H1 (cell line): ENCODE measurements at regions not wholly inside any gene's neighbourhood (a gene's known extent, or its start where the extent isn't known, plus 50 kb on each side); places are given as distances from the start of the nearest gene placed in this dataset.

Experiments
- CTCF ChIA-PET: fragments of 300-600 bp; sonication (Branson Sonifier 250); formaldehyde crosslinking; loops from one replicate; lab custom pipeline; 2021; ENCODE audit not compliant: partially characterized antibody; lab: Charles Lee
- POLR2A ChIA-PET: fragments of 300-600 bp; sonication (Branson Sonifier 250); formaldehyde crosslinking; loops from one replicate; lab custom pipeline; 2021; ENCODE audit warnings: inconsistent platforms; ENCODE audit not compliant: partially characterized antibody; lab: Charles Lee
- DNase-seq, 2 experiments: peaks; one replicate each; pipeline versions ENCODE4 v3.0.0 to v3.0.0-alpha.2; 2010 to 2022; ENCODE audit warnings: low spot score in 2 of 2, low read depth in 1 of 2, mixed read lengths in 1 of 2
- FAIRE-seq: peaks from 2 replicates; lab custom pipeline; 2011; peaks lifted over from hg19 to GRCh38; lab: Jason Lieb, UNC
- H2AFZ ChIP-seq: 2 replicates; pipeline ENCODE4 v1.8.1; 2012; ENCODE audit warnings: low read length, inconsistent platforms
- H2AK5ac ChIP-seq: 2 replicates; pipeline ENCODE4 v1.6.1; 2013; ENCODE audit warnings: low read depth, low read length
- H2BK120ac ChIP-seq: replicated peaks from 2 replicates; pipeline ENCODE3; 2013; ENCODE audit warnings: low read depth, low read length, inconsistent platforms
- H2BK12ac ChIP-seq: 2 replicates; pipeline ENCODE4 v1.6.1; 2013; ENCODE audit warnings: low read depth, low read length
- H2BK15ac ChIP-seq: 2 replicates; pipeline ENCODE4 v1.6.1; 2013; ENCODE audit warnings: low read length
- H2BK20ac ChIP-seq: 2 replicates; pipeline ENCODE4 v1.6.1; 2013; ENCODE audit warnings: low read length
- H2BK5ac ChIP-seq: 2 replicates; pipeline ENCODE4 v1.6.1; 2013; ENCODE audit warnings: low read depth, low read length
- H3K14ac ChIP-seq: 2 replicates; pipeline ENCODE4 v1.6.1; 2013; ENCODE audit warnings: inconsistent platforms; ENCODE audit not compliant: insufficient read length
- H3K18ac ChIP-seq: 2 replicates; pipeline ENCODE4 v1.6.1; 2013; ENCODE audit warnings: low read length; ENCODE audit errors: extremely low read depth
- H3K23ac ChIP-seq: 2 replicates; pipeline ENCODE4 v1.6.1; 2013; ENCODE audit warnings: inconsistent platforms; ENCODE audit not compliant: insufficient read length
- H3K23me2 ChIP-seq: 2 replicates; pipeline ENCODE4 v1.6.1; 2013; ENCODE audit warnings: low read depth, low read length
- H3K27ac ChIP-seq: 2 replicates; pipeline ENCODE4 v1.6.1; 2011; ENCODE audit warnings: low read depth, low read length, inconsistent platforms
- H3K27me3 ChIP-seq, 4 experiments: replicated peaks in 1 of 4; 1 replicate in 1 of 4; 2 replicates in 3 of 4; pipeline versions ENCODE4 v1.6.1 to v1.8.1; 2011 to 2013; ENCODE audit warnings: low read length in 3 of 4, mild to moderate bottlenecking in 3 of 4, inconsistent platforms in 2 of 4, mixed read lengths in 2 of 4, moderate library complexity in 1 of 4; ENCODE audit not compliant: control insufficient read depth in 3 of 4, insufficient read depth in 3 of 4; ENCODE audit errors: extremely low read depth in 1 of 4
- H3K36me3 ChIP-seq, 4 experiments: 2 replicates each; pipeline versions ENCODE4 v1.6.1 to v1.8.1; 2011 to 2013; ENCODE audit warnings: mild to moderate bottlenecking in 4 of 4, low read length in 3 of 4, moderate library complexity in 2 of 4, control low read depth in 1 of 4, inconsistent platforms in 1 of 4; ENCODE audit not compliant: insufficient read depth in 4 of 4, control insufficient read depth in 2 of 4
- H3K4ac ChIP-seq: replicated peaks from 2 replicates; pipeline ENCODE3; 2013; ENCODE audit warnings: low read length, low read depth, mixed read lengths, inconsistent platforms; ENCODE audit not compliant: insufficient read length
- H3K4me1 ChIP-seq, 4 experiments: replicated peaks in 1 of 4; 1 replicate in 1 of 4; 2 replicates in 3 of 4; pipeline versions ENCODE4 v1.6.1 to v1.8.1; 2011 to 2013; ENCODE audit warnings: low read length in 3 of 4, inconsistent platforms in 2 of 4, mixed read lengths in 1 of 4; ENCODE audit not compliant: insufficient read depth in 4 of 4, control insufficient read depth in 3 of 4
- H3K4me2 ChIP-seq, 2 experiments: 2 replicates each; pipeline versions ENCODE4 v1.6.1 to v1.8.1; 2011 to 2013; ENCODE audit warnings: low read depth in 2 of 2, low read length in 2 of 2, control low read depth in 1 of 2, inconsistent platforms in 1 of 2, mild to moderate bottlenecking in 1 of 2; ENCODE audit not compliant: insufficient read depth in 1 of 2
- H3K4me3 ChIP-seq, 4 experiments: fragments of 200-600, 300-600 bp in 1 of 4; sonication (generic), shearing (Covaris generic), sonication (Bioruptor Twin) in 1 of 4; 2 replicates each; pipeline versions ENCODE4 v1.5.1 to v1.8.1; 2011 to 2016; ENCODE audit warnings: low read length in 4 of 4, low read depth in 3 of 4, control low read depth in 2 of 4, inconsistent platforms in 2 of 4, mild to moderate bottlenecking in 2 of 4, mixed read lengths in 1 of 4, moderate library complexity in 1 of 4; ENCODE audit not compliant: insufficient read depth in 2 of 4; ENCODE audit errors: extremely low read depth in 1 of 4
- H3K56ac ChIP-seq: replicated peaks from 2 replicates; pipeline ENCODE3; 2013; ENCODE audit warnings: low read depth, mild to moderate bottlenecking, mixed read lengths, low read length, inconsistent platforms; ENCODE audit not compliant: insufficient read length
- H3K79me1 ChIP-seq: 2 replicates; pipeline ENCODE4 v1.6.1; 2013; ENCODE audit warnings: low read depth, low read length, control low read depth
- H3K79me2 ChIP-seq, 2 experiments: 2 replicates each; pipeline versions ENCODE4 v1.6.1 to v1.8.1; 2012 to 2013; ENCODE audit warnings: low read length in 2 of 2, mild to moderate bottlenecking in 2 of 2, inconsistent platforms in 1 of 2; ENCODE audit not compliant: insufficient read depth in 2 of 2, control insufficient read depth in 1 of 2
- H3K9ac ChIP-seq, 4 experiments: replicated peaks in 1 of 4; 1 replicate in 1 of 4; 2 replicates in 3 of 4; pipeline versions ENCODE4 v1.6.1 to v1.8.1; 2011 to 2013; ENCODE audit warnings: low read depth in 3 of 4, low read length in 3 of 4, control low read depth in 2 of 4, mild to moderate bottlenecking in 2 of 4, moderate library complexity in 2 of 4, inconsistent platforms in 1 of 4; ENCODE audit errors: extremely low read depth in 1 of 4
- H3K9me3 ChIP-seq, 2 experiments: 2 replicates each; pipeline versions ENCODE4 v1.6.1 to v1.8.1; 2012 to 2013; ENCODE audit warnings: mild to moderate bottlenecking in 2 of 2, moderate library complexity in 2 of 2, control low read depth in 1 of 2, inconsistent platforms in 1 of 2, low read depth in 1 of 2, low read length in 1 of 2, mixed read lengths in 1 of 2; ENCODE audit not compliant: insufficient read depth in 2 of 2
- H4K20me1 ChIP-seq, 2 experiments: replicated peaks in 1 of 2; 2 replicates each; pipeline versions ENCODE3 to v1.8.1; 2011 to 2013; ENCODE audit warnings: inconsistent platforms in 2 of 2, low read length in 2 of 2, mild to moderate bottlenecking in 1 of 2; ENCODE audit not compliant: insufficient read depth in 2 of 2, control insufficient read depth in 1 of 2
- H4K5ac ChIP-seq: 2 replicates; pipeline ENCODE4 v1.6.1; 2013; ENCODE audit warnings: low read length, low read depth, mixed read lengths, inconsistent platforms; ENCODE audit not compliant: insufficient read length
- H4K8ac ChIP-seq: 2 replicates; pipeline ENCODE4 v1.8.0; 2013; ENCODE audit warnings: mild to moderate bottlenecking, moderate library complexity, low read length, inconsistent platforms; ENCODE audit not compliant: insufficient read depth; ENCODE audit errors: extremely low read depth
- H4K91ac ChIP-seq: replicated peaks from 2 replicates; pipeline ENCODE3; 2013; ENCODE audit warnings: low read length, mixed read lengths, inconsistent platforms; ENCODE audit not compliant: insufficient read length
- EP300 ChIP-seq, 2 experiments: IDR thresholded peaks; 1 replicate in 1 of 2; 2 replicates in 1 of 2; pipeline ENCODE4 v1.6.1; 2011 to 2012; ENCODE audit warnings: low read depth in 2 of 2, low read length in 2 of 2, mild to moderate bottlenecking in 2 of 2, borderline replicate concordance in 1 of 2, inconsistent platforms in 1 of 2, moderate library complexity in 1 of 2
- GABPA ChIP-seq: IDR thresholded peaks from 2 replicates; pipeline ENCODE4 v1.6.1; 2011; ENCODE audit warnings: mild to moderate bottlenecking, low read length, moderate library complexity, borderline replicate concordance; ENCODE audit not compliant: insufficient read depth
- HDAC2 ChIP-seq, 2 experiments: fragments of 300-600 bp in 1 of 2; sonication (generic) in 1 of 2; IDR thresholded peaks; 2 replicates each; pipeline ENCODE4 v1.6.1; 2011 to 2012; ENCODE audit warnings: low read depth in 2 of 2, low read length in 2 of 2, mild to moderate bottlenecking in 2 of 2, moderate library complexity in 2 of 2, borderline replicate concordance in 1 of 2, inconsistent platforms in 1 of 2
- HDAC6 ChIP-seq: IDR thresholded peaks from one replicate; pipeline ENCODE4 v1.7.1; 2012; ENCODE audit warnings: low read depth, mild to moderate bottlenecking, inconsistent platforms, low read length, moderate library complexity
- MAFK ChIP-seq: IDR thresholded peaks from 2 replicates; pipeline ENCODE4 v1.6.1; 2012; ENCODE audit warnings: low read depth, mild to moderate bottlenecking, improper control_type of control experiment, low read length
- NRF1 ChIP-seq: IDR thresholded peaks from 2 replicates; pipeline ENCODE4 v1.6.1; 2011; ENCODE audit warnings: mild to moderate bottlenecking, low read depth, low read length, improper control_type of control experiment
- POU5F1 ChIP-seq: IDR thresholded peaks from 2 replicates; pipeline ENCODE4 v1.6.1; 2011; ENCODE audit warnings: low read depth, mild to moderate bottlenecking, low read length, moderate library complexity
- RBBP5 ChIP-seq: IDR thresholded peaks from 2 replicates; pipeline ENCODE4 v1.7.1; 2012; ENCODE audit warnings: low read depth, mild to moderate bottlenecking, inconsistent platforms, low read length, moderate library complexity, borderline replicate concordance
- SP4 ChIP-seq: IDR thresholded peaks from 2 replicates; pipeline ENCODE4 v1.6.1; 2012; ENCODE audit warnings: low read length, inconsistent platforms
- TAF1 ChIP-seq: IDR thresholded peaks from 2 replicates; pipeline ENCODE4 v1.6.1; 2011; ENCODE audit warnings: mild to moderate bottlenecking, low read depth, low read length
- TAF7 ChIP-seq: optimal IDR thresholded peaks from 2 replicates; pipeline ENCODE3; 2011; ENCODE audit warnings: low read depth, mild to moderate bottlenecking, inconsistent platforms, low read length, moderate library complexity, borderline replicate concordance
- WGBS, 2 experiments: shearing (Covaris generic) in 1 of 2; methylation state at CpG; one replicate each; pipeline versions ENCODE4 v1.1.6 to v1.1.7; 2013 to 2015; ENCODE audit warnings: low lambda C conversion rate in 2 of 2, mixed read lengths in 2 of 2, inconsistent platforms in 1 of 2, low coverage in 1 of 2, missing lambda C conversion rate in 1 of 2; ENCODE audit not compliant: insufficient replicate concordance in 2 of 2, insufficient coverage in 1 of 2, insufficient read length in 1 of 2; ENCODE audit errors: extremely low coverage in 1 of 2, missing lambda C conversion rate in 1 of 2; 5-methylcytosine and 5-hydroxymethylcytosine counted together
- TF ChIP-seq, protein P1 (sequence below): IDR thresholded peaks from 2 replicates; pipeline ENCODE4 v1.6.1; 2011; ENCODE audit warnings: low read depth, mild to moderate bottlenecking, low read length; ENCODE audit not compliant: insufficient read depth

DNA sequence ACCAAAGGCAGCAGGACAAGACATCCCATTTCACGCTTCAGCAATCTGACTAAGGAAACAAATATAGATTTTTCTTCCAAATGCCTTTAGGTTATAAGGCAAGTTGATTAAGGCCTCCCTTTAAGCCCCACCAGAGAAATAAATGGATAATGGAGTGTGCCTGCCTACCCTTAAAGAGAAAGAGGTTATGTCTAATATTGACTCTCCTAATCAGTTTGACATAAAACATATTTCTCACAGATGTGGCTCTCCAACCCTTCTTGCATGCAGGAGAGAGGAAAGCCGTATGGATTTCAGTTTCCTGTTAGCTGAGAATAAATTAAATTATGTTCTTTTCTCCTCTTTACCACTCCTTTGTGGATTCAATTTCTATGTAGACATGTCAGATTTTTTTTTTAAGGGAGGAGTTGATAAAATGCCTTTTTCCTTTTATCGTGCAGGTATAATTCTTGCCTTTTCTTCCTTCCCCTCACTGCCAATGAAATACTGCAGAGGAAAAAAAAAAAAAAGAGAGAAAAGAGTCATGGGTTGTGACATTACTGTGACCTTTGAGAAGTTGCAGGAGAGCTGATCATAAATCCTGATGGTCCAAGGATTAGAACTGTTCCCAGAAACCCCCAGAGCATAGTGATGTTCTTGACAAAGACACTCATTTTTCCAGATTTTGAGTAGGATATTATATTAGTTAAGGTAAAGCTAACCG, 355.3 kb upstream of the SLCO3A1 start:
- Histone ChIP-seq H2BK15ac (no peak overlapping the region), H3K18ac (no peak overlapping the region), H3K56ac (no peak overlapping the region), H3K4me1 (peaks cover 0 to 6% (median 3%) of the 10 kb centered on the region in 4 experiments; a peak in 3 of 7 replicates), H3K4me3 (no peak overlapping the region), H3K4ac (no peak overlapping the region), H2BK20ac (no peak overlapping the region), H4K20me1 (no peaks in the 10 kb centered on the region), H3K23ac (no peak overlapping the region), H3K36me3 (no peaks in the 10 kb centered on the region), H2AK5ac (no peak overlapping the region), H2BK12ac (no peak overlapping the region), H3K9ac (no peak overlapping the region), H3K79me2 (no peaks in the 10 kb centered on the region), H4K8ac (no peak overlapping the region), H3K23me2 (no peaks in the 10 kb centered on the region), H2AFZ (no peak overlapping the region), H3K79me1 (no peaks in the 10 kb centered on the region), H3K27ac (no peak overlapping the region), H3K4me2 (no peak overlapping the region), H3K27me3 (no peaks in the 10 kb centered on the region), H3K9me3 (no peaks in the 10 kb centered on the region), H2BK5ac (no peak overlapping the region), H2BK120ac (no peak overlapping the region), H3K14ac (no peak overlapping the region), H4K91ac (no peak overlapping the region), H4K5ac (no peak overlapping the region)
- CTCF ChIA-PET: no interaction called here
- DNase-seq (no peak), FAIRE-seq (no peak)
- WGBS, 2 experiments: 72% methylated on average over 3 of the region's 4 CpGs; no CpG with 5 or more reads in 1 of the 2 experiments
- POLR2A ChIA-PET: no interaction called here
- TF ChIP-seq, protein P1, sequence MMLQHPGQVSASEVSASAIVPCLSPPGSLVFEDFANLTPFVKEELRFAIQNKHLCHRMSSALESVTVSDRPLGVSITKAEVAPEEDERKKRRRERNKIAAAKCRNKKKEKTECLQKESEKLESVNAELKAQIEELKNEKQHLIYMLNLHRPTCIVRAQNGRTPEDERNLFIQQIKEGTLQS: no peak
- TF ChIP-seq TAF7 (no peak), EP300 (IDR thresholded peaks at IDR 0.05; ENCODE audit: borderline replicate concordance in 1 of 2, low read depth in 2 of 2, low read length in 2 of 2) (no peak), NRF1 (no peak), TAF1 (no peak), HDAC6 (no peak), GABPA (no peak), RBBP5 (no peak), MAFK (no peak), SP4 (no peak), POU5F1 (no peak), HDAC2 (IDR thresholded peaks at IDR 0.05; ENCODE audit: borderline replicate concordance in 1 of 2, low read depth in 2 of 2, low read length in 2 of 2) (no peak)
